ENCODE measurements at regions not wholly inside any gene's neighbourhood (a gene's known extent, or its start where the extent isn't known, plus 50 kb on each side); places are given as distances from the start of the nearest gene placed in this dataset.

- DNase-seq (ENCODE audit: low read depth, low spot score) (no peak), FAIRE-seq (no peak)
- Histone ChIP-seq H3K4me2 (ENCODE audit: control insufficient read depth, extremely low read depth, insufficient read depth, low read depth, low read length) (no peak overlapping the region), H3K4me3 (ENCODE audit: control insufficient read depth in 2 of 3, extremely low read depth in 1 of 3, insufficient read depth in 2 of 3, low read depth in 1 of 3, low read length in 3 of 3) (no peak overlapping the region), H4K20me1 (ENCODE audit: control insufficient read depth, extremely low read depth, insufficient read depth, low read length) (no peaks in the 10 kb centered on the region), H3K36me3 (ENCODE audit: control insufficient read depth in 2 of 2, extremely low read depth in 1 of 2, insufficient read depth in 2 of 2, low read length in 2 of 2) (no peaks in the 10 kb centered on the region), H3K79me2 (ENCODE audit: control insufficient read depth, insufficient read depth, low read length) (no peaks in the 10 kb centered on the region), H3K9me3 (ENCODE audit: control insufficient read depth, low read depth, low read length) (no peaks in the 10 kb centered on the region), H3K27me3 (ENCODE audit: control insufficient read depth, extremely low read depth, insufficient read depth, low read length) (no peaks in the 10 kb centered on the region), H3K4me1 (ENCODE audit: control insufficient read depth, extremely low read depth, insufficient read depth, low read length) (no peaks in the 10 kb centered on the region), H3K9ac (ENCODE audit: control insufficient read depth, extremely low read depth, insufficient read depth, low read length) (no peak overlapping the region), H3K9me1 (ENCODE audit: control insufficient read depth, extremely low read depth, insufficient read depth, low read length) (no peaks in the 10 kb centered on the region), H3K27ac (ENCODE audit: control insufficient read depth, insufficient read depth, low read length) (no peak overlapping the region), H2AFZ (ENCODE audit: control insufficient read depth, low read length) (no peak overlapping the region)
- dilution Hi-C loops (cut with MboI; ENCODE audit: extremely low pct_ligation_motif_present, low sequenced_read_pairs), result no loop called here
- TF ChIP-seq EZH2 (IDR thresholded peaks at IDR 0.05; ENCODE audit: low read length), result no peak
Measured at GRCh38 chr10:106089855-106090254, 1074.7 kb downstream of the SORCS1 start.

DNA sequence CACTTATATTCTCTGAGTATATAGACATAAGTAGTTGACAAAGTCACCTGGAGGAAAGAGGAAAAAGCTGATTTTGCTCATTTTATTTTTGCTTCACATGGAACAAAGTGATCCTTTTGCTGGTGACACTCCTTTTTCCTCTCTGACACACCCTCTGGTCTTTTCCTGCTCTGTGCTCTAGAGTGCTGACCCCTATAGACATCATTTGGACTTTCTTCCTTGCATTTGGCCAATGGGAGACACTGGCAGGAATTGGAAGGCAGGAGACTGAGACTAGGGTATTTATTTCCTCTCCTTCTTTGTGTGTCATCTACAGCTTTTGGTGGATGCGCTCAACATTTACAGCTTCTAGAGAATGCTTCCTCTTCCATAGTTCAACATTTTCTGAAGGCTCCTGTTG lies 1078.1 kb downstream of the SORCS1 start:
- FAIRE-seq, result no peak
- no peaks in the 10 kb centered on the region for H3K36me3 ChIP-seq (ENCODE audit: control insufficient read depth in 2 of 2, extremely low read depth in 1 of 2, insufficient read depth in 2 of 2, low read length in 2 of 2)

GRCh38 chr10:106083572-106083971 lies 1080.9 kb downstream of the SORCS1 start:
- H3K9me3 ChIP-seq (ENCODE audit: control insufficient read depth, low read depth, low read length), result no peaks in the 10 kb centered on the region
- dilution Hi-C loops (cut with MboI; ENCODE audit: extremely low pct_ligation_motif_present, low sequenced_read_pairs), result no loop called here
- H3K36me3 ChIP-seq (ENCODE audit: control insufficient read depth in 2 of 2, extremely low read depth in 1 of 2, insufficient read depth in 2 of 2, low read length in 2 of 2), result no peaks in the 10 kb centered on the region
- no peak overlapping the region for H2AFZ ChIP-seq (ENCODE audit: control insufficient read depth, low read length)
- FAIRE-seq, result no peak
- H3K27me3 ChIP-seq (ENCODE audit: control insufficient read depth, extremely low read depth, insufficient read depth, low read length), result no peaks in the 10 kb centered on the region
- TF ChIP-seq, protein P1, sequence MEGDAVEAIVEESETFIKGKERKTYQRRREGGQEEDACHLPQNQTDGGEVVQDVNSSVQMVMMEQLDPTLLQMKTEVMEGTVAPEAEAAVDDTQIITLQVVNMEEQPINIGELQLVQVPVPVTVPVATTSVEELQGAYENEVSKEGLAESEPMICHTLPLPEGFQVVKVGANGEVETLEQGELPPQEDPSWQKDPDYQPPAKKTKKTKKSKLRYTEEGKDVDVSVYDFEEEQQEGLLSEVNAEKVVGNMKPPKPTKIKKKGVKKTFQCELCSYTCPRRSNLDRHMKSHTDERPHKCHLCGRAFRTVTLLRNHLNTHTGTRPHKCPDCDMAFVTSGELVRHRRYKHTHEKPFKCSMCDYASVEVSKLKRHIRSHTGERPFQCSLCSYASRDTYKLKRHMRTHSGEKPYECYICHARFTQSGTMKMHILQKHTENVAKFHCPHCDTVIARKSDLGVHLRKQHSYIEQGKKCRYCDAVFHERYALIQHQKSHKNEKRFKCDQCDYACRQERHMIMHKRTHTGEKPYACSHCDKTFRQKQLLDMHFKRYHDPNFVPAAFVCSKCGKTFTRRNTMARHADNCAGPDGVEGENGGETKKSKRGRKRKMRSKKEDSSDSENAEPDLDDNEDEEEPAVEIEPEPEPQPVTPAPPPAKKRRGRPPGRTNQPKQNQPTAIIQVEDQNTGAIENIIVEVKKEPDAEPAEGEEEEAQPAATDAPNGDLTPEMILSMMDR (optimal IDR thresholded peaks at IDR 0.05 in 1 of 3, IDR thresholded peaks at IDR 0.05 in 1 of 3, conservative IDR thresholded peaks at IDR 0.05 in 1 of 3; ENCODE audit: extremely low read depth in 1 of 3, insufficient read depth in 2 of 3, low read length in 3 of 3), result no peak
- TF ChIP-seq EZH2 (IDR thresholded peaks at IDR 0.05; ENCODE audit: low read length), result no peak
- H3K4me3 ChIP-seq (ENCODE audit: control insufficient read depth in 2 of 3, extremely low read depth in 1 of 3, insufficient read depth in 2 of 3, low read depth in 1 of 3, low read length in 3 of 3), result no peak overlapping the region
- H3K9me1 ChIP-seq (ENCODE audit: control insufficient read depth, extremely low read depth, insufficient read depth, low read length), result no peaks in the 10 kb centered on the region
- H3K4me1 ChIP-seq (ENCODE audit: control insufficient read depth, extremely low read depth, insufficient read depth, low read length), result no peaks in the 10 kb centered on the region
- H3K4me2 ChIP-seq (ENCODE audit: control insufficient read depth, extremely low read depth, insufficient read depth, low read depth, low read length), result no peak overlapping the region
- no peaks in the 10 kb centered on the region for H4K20me1 ChIP-seq (ENCODE audit: control insufficient read depth, extremely low read depth, insufficient read depth, low read length)
- H3K79me2 ChIP-seq (ENCODE audit: control insufficient read depth, insufficient read depth, low read length), result no peaks in the 10 kb centered on the region
- no peak overlapping the region for H3K9ac ChIP-seq (ENCODE audit: control insufficient read depth, extremely low read depth, insufficient read depth, low read length)
- no peak for DNase-seq (ENCODE audit: low read depth, low spot score)
- no peak overlapping the region for H3K27ac ChIP-seq (ENCODE audit: control insufficient read depth, insufficient read depth, low read length)

More for the DNA sequence above, 1078.1 kb downstream of the SORCS1 start:
- no peaks in the 10 kb centered on the region for H3K4me1 ChIP-seq (ENCODE audit: control insufficient read depth, extremely low read depth, insufficient read depth, low read length)
- H3K27ac ChIP-seq (ENCODE audit: control insufficient read depth, insufficient read depth, low read length), result no peak overlapping the region
- H3K27me3 ChIP-seq (ENCODE audit: control insufficient read depth, extremely low read depth, insufficient read depth, low read length), result no peaks in the 10 kb centered on the region
- H3K9ac ChIP-seq (ENCODE audit: control insufficient read depth, extremely low read depth, insufficient read depth, low read length), result no peak overlapping the region
- no peak for DNase-seq (ENCODE audit: low read depth, low spot score)
- H3K79me2 ChIP-seq (ENCODE audit: control insufficient read depth, insufficient read depth, low read length), result no peaks in the 10 kb centered on the region
- dilution Hi-C loops (cut with MboI; ENCODE audit: extremely low pct_ligation_motif_present, low sequenced_read_pairs), result no loop called here
- H3K9me1 ChIP-seq (ENCODE audit: control insufficient read depth, extremely low read depth, insufficient read depth, low read length), result no peaks in the 10 kb centered on the region
- H3K4me3 ChIP-seq (ENCODE audit: control insufficient read depth in 2 of 3, extremely low read depth in 1 of 3, insufficient read depth in 2 of 3, low read depth in 1 of 3, low read length in 3 of 3), result no peak overlapping the region
- no peak overlapping the region for H3K4me2 ChIP-seq (ENCODE audit: control insufficient read depth, extremely low read depth, insufficient read depth, low read depth, low read length)
- no peaks in the 10 kb centered on the region for H4K20me1 ChIP-seq (ENCODE audit: control insufficient read depth, extremely low read depth, insufficient read depth, low read length)
- no peaks in the 10 kb centered on the region for H3K9me3 ChIP-seq (ENCODE audit: control insufficient read depth, low read depth, low read length)
- TF ChIP-seq, protein P1 (optimal IDR thresholded peaks at IDR 0.05 in 1 of 3, IDR thresholded peaks at IDR 0.05 in 1 of 3, conservative IDR thresholded peaks at IDR 0.05 in 1 of 3; ENCODE audit: extremely low read depth in 1 of 3, insufficient read depth in 2 of 3, low read length in 3 of 3), result no peak
- no peak for TF ChIP-seq EZH2 (IDR thresholded peaks at IDR 0.05; ENCODE audit: low read length)
- H2AFZ ChIP-seq (ENCODE audit: control insufficient read depth, low read length), result no peak overlapping the region

Data from keratinocyte (primary cell).